Hepatic stellate cell (primary cell): ENCODE measurements at regions not wholly inside any gene's neighbourhood (a gene's known extent, or its start where the extent isn't known, plus 50 kb on each side); places are given as distances from the start of the nearest gene placed in this dataset.

Experiments
- DNase-seq: peaks from one replicate; pipeline ENCODE4 v3.0.0; 2011; ENCODE audit warnings: low spot score

DNA sequence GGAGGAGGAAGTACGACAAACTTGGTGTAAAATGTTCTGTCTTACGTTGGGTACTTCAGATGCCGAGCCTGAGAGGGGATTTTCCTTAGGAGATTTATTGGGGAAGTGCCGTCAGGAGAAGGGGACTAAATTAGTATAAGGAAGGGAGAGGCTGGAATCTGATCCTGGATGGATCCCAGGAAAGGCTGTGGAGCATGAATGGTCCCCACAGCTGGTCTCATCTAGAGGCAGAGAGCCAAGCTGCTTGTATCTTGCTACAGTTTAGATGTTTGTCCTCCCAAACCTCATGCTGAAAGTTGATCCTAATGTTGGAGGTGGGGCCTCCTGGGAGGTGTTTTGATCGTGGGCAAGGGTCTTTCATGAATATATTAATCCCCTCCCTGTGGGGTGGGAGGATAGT is 798.4 kb upstream of the EEF2KMT start:
- no peak for DNase-seq

GRCh38 chr16:5895137-5895536 is 797.5 kb upstream of the EEF2KMT start:
- DNase-seq: no peak

- DNase-seq: no peak
Measured at GRCh38 chr16:5891296-5891695, 793.7 kb upstream of the EEF2KMT start.

- no peak for DNase-seq
Measured at GRCh38 chr16:5885521-5885920, 787.9 kb upstream of the EEF2KMT start.

GRCh38 chr16:5884996-5885395 is 787.4 kb upstream of the EEF2KMT start:
- no peak for DNase-seq

- DNase-seq: no peak
Measured at GRCh38 chr16:5884339-5884738, 786.7 kb upstream of the EEF2KMT start.

DNA sequence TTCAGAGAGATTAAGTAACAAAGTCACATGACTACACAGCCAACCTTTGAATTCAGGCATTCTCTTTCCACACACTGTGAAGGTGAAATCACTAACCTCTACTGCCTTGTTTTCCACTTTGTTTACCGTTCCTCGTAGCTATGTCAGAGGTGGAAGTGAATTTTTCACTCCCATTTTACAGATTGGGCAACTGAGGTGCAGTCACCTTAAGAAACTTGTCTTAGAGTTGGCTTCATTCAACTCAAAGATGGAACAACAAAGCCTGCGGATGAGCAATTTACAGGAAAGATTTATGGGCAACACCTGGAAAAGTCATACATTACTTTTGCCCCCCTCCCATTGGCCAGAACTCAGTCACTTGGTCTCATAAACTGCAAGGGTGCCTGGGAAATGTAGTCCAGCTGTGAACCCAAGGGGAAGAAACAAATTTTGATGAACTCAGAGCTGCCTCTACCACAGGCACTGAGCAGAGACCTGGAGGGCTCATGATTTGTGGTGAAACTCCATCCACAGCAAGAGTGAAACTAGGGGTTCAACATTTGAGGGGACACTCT is 784.6 kb upstream of the EEF2KMT start:
- no peak for DNase-seq

DNA sequence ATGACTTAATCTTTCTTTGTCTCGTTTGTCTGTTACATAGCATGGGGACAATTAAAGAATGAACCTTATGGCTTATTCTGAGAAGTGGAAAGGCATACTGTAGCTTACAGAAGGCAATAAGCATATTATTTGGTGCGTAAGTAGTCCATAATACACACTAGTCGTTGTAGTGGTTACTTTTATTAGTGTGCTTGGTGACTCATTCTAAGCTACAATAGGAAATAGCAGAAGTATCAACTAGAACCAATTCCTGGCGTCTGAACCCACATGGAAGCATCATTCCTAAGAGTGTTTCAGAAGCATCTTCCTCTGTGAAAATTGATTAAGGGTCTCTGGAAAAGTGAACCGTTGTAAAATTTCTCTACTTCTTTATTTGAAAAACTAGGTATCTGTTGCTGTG is 777.8 kb upstream of the EEF2KMT start:
- DNase-seq: no peak

DNA sequence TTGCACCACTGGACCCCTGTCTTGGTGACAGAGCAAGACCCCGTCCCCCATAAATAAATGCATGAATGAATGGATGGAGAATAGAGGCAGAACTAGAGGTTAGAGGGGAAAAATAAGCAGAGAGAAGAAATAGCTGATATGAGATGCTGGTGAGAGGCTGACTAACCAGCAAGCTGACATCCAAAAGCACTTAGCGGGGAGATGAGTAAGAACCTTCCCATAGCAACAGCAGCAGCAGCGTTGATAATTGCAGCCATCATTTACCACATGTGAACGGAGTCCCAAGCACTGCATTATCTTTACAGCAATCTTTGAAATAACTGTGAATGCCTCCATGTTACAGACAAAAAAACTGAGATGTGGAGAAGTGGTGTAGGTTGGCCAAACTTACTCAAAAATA is 777.3 kb upstream of the EEF2KMT start:
- DNase-seq: no peak

DNA sequence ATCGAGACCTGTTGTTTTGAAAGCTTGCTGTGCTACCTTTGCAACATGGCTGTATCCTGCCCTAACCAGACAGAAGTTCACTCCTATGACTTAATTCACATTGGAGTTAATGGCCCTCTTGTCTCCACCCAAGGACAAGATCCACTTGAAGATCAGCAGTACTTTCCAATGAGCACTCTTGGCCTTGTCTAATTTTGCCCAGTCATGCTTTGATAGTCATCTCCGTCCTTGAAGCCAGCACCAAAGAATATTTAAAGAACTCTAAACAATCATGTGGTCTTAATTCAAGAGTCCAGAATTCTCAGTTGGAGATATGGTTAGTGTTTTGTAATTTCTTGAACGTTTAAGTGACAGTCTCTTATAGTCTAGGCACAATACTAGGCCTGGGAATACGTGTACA is 775.6 kb upstream of the EEF2KMT start:
- no peak for DNase-seq

- DNase-seq: no peak
Measured at GRCh38 chr16:5870886-5871691, 773.5 kb upstream of the EEF2KMT start.

DNA sequence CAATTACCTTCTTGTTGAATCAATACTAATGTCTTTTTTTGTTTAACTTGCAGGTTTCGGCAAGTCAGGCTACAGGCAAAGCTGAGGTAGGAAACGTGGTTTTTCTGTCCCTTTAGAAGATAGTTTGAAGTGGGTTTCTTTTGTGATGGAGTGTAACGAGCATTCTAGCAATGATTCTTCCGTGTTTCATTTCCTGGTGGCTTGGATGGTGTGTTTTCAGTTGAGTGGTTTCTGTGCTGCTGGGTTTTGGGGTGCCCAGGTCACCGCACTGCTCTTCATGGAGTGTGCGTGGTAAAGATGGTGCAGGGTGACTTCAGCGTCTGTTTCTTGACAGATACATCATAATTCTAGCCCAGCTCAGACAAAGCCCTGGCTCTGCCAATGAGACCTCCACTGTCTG is 769.7 kb upstream of the EEF2KMT start:
- no peak for DNase-seq

- no peak for DNase-seq
Measured at GRCh38 chr16:5865236-5865635, 767.6 kb upstream of the EEF2KMT start.

DNA sequence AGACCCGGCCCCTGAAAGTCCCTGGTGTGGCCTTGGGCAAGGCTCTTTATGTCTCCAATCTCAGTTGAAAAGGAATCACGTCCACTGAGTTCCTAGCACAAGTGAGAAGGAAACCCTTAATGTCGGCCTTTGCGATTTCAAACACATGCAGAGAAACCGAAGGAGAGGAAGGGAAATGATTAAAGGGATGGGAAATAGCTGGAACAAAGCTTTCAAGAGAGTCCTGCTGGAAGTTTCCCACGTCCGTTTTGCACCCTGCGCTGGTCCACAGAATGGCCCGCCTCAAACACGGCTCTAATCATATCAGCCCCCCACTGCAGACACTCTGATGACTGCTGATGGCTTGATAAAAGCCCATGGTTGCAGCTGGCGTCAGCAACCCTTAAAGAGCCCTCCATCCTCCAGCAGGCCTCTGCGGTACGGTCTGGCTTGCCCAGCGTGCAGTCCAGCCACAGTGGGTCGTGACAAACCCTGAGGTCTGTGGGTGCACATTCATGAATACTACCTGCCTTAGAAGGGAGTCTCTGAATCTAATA is 765.5 kb upstream of the EEF2KMT start:
- DNase-seq: no peak

- DNase-seq: no peak
Measured at GRCh38 chr16:5862103-5862840, 764.7 kb upstream of the EEF2KMT start.

DNA sequence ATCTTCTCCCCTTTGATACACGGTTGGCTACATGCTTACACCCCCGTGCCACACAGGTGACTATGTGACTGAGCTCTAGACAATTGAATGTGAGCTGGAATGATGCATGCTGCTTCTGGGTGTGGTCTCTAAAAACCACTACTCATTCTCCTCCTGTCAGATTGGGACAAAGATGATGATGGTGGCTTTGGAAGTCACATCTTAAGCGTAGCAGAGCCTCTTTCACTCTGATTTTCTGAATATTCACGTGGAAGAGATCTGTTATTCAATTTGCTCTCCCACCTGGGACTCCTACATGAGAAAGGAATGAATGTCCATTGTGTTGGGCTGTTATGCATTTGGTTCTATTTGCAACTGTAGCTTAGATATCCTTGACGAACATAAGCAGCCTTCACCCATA is 763.6 kb upstream of the EEF2KMT start:
- no peak for DNase-seq

DNA sequence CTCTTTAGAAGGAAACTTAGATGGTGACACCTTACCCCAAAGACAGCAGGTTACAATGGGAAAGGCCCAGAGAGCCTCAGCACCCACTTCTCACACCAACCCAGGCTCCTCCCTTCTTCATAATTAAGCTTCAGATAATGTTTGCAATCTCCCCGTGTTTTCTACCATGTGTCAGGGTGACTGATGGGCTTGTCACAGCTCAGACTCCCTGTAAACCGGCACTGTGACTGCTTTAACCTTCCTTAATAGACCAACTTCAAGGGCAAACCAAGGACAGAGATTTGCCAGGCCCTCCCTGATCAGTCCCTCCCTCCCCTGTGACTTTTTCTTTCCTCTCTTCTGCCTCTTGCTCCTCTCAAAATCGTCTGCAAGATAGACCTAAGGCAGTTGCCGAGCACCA is 760.6 kb upstream of the EEF2KMT start:
- DNase-seq: no peak

- DNase-seq: no peak
Measured at GRCh38 chr16:5854027-5854426, 756.4 kb upstream of the EEF2KMT start.

GRCh38 chr16:5852151-5852550 is 754.6 kb upstream of the EEF2KMT start:
- no peak for DNase-seq

GRCh38 chr16:5851393-5851982 is 753.9 kb upstream of the EEF2KMT start:
- DNase-seq: no peak

DNA sequence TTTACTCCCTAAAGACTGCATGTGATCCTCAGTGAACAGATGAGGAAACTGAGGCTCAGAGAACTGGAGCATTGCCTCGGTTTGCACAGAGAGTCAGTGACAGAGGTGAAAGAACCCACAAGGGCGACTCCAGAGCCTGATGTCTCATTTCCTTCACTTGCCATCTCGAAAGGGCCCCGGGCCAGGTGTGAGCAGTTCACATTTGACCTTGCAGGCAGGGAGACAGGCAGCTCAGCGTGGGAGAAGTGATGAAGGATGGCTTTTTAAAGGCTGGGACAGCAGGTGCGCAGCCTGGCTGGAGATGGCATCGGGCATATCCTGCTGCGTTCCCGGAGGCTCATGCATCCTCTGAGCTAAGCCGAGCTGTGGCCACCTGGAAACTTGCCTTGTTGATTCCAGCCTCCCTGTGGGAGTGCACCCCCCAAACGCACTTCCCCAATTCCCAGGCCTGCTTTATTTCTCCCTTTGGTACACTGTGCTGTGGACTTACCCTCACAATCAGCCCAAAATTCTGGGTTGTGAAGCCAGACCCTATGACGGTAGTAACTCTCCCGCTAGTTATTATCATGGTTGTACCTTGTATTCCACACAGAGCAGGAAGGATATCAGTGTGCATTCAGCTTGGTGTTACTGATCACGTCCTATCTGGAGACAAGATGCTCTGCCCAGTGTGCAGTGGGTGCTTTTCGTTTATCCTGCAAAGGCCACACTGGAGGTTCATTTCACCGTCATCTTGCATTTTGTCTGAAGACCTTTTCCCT is 753.2 kb upstream of the EEF2KMT start:
- no peak for DNase-seq

DNA sequence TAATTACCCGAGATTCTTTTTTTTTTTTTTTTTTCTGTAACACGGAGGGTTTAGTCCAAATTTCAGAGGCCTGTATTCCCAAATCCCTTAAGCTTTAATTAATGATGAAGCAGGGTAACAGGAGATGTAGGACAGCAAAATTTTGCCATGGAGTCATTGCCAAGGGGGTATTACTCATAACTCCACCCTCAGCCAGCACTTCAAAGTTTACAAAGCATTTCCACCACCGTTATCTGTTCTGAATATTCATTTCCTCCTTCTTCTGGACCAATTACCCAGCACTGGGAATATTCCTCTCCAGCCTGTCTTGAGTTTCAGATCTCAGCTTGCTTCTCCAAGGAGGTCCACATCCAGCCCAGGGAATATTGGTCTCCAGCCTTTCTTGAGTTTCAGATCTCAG is 747.5 kb upstream of the EEF2KMT start:
- DNase-seq: no peak
